ENCODE measurements at regions not wholly inside any gene's neighbourhood (a gene's known extent, or its start where the extent isn't known, plus 50 kb on each side); places are given as distances from the start of the nearest gene placed in this dataset.

DNA sequence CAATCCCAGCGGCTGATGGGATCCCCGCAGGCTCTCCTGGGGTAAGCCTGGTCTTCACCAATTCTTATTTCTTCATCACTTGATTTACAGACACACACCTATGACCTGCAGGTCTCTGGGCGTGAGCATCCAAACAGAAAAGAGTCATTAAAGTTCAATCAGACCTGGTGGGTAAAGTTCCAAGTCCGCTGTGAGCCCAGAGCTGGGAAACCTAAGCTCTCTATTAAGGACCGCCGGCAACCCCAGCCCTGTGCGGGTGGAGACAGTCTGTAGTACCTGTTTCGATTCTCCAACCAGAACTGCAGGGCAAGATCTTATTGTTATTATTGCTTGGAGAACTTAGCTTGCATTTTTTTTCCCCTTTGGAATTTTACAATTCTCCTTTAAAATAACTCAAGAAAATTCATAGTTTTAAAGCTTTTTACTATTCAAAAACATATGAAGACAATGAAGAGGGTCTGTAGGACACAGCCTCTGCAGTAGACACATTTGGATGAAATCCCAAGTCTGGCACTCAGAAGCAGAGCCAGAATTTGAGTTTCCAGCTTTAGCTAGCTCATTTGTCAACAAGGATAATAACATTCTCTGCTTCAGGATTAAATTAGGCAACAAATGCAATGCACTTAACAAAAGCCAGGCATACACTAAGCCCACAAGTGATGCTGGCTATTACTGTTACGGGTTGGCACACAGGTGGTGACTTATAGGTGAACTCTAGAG is 376.4 kb downstream of the INSIG2 start:
- Histone ChIP-seq H3K27me3 (ENCODE audit: control insufficient read depth, insufficient read depth, low read length) (no peaks in the 10 kb centered on the region), H3K4me1 (ENCODE audit: control insufficient read depth, insufficient read depth, low read length) (no peaks in the 10 kb centered on the region), H3K4me3 (ENCODE audit: low read length) (no peak overlapping the region), H3K27ac (ENCODE audit: low read length) (no peak overlapping the region), H3K9me3 (ENCODE audit: control insufficient read depth, insufficient read depth, low read length) (no peaks in the 10 kb centered on the region), H3K36me3 (ENCODE audit: control insufficient read depth, insufficient read depth, low read length) (no peaks in the 10 kb centered on the region)
- no CpG with 5 or more reads among the region's 9 CpGs for WGBS (ENCODE audit: insufficient coverage, insufficient read length)
- no peak for DNase-seq (ENCODE audit: low read depth, low spot score)

DNA sequence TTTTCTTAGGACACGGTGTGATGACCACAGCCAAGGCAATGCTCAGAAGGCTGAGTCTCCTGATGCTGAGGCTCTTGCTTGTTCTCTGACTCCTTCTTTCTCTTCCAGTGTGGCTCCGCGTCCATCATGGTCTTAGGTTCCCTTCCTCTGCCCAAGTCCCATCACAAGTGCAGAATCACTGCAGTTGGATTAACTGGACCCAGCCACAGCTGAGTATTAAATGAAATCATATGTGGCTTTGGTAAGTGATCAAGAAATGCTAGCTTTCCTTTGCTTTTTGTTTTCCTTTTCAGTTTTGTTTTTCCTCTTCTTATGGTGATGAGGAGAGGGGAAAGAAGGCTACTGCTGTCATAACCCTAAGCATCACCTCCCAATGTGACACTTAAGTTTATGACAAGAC is 375.8 kb downstream of the INSIG2 start:
- H3K9me3 ChIP-seq (ENCODE audit: control insufficient read depth, insufficient read depth, low read length): no peaks in the 10 kb centered on the region
- no peak overlapping the region for H3K27ac ChIP-seq (ENCODE audit: low read length)
- H3K27me3 ChIP-seq (ENCODE audit: control insufficient read depth, insufficient read depth, low read length): no peaks in the 10 kb centered on the region
- no CpG with 5 or more reads among the region's 3 CpGs for WGBS (ENCODE audit: insufficient coverage, insufficient read length)
- no peak overlapping the region for H3K4me3 ChIP-seq (ENCODE audit: low read length)
- DNase-seq (ENCODE audit: low read depth, low spot score): no peak
- no peaks in the 10 kb centered on the region for H3K36me3 ChIP-seq (ENCODE audit: control insufficient read depth, insufficient read depth, low read length)
- no peaks in the 10 kb centered on the region for H3K4me1 ChIP-seq (ENCODE audit: control insufficient read depth, insufficient read depth, low read length)

DNA sequence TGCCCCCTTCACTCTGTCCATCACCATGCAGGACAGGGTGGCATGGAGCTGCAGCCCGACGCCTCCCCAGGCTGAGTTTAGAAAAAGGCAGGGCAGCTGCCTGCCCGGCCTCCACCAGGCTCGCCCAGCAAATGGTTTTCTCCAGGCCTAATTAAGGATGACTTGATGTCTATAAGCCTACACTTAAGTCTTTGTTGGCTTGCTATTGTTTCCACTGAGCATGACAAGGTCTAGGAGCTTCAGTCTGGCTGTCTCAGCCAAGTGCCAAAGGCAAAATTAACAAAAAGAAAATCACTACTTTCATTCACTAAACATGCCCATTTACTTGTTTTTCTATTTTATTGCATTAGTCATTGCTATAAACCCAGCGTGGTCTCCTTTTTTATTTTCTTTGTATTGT is 372.2 kb downstream of the INSIG2 start:
- no peak for DNase-seq (ENCODE audit: low read depth, low spot score)
- WGBS (ENCODE audit: insufficient coverage, insufficient read length): no CpG with 5 or more reads among the region's 5 CpGs

DNA sequence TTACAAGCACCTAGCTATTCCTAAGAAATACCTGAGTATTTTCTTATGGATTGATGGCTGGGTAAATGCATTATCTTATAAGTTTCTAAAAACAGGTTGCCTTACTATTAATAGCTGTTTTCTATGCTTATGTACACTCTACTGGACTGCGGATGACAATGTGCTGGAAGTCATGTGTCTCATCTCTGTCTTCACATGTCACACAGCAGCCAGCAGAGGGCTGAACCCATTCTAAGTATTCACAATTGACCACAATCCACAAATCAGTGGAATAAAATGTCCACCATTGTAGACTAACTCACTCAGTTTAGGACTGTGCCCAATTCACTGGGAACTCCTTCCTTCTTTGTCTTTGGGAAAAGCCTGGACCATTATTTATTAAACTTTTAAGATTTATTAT is 371.2 kb downstream of the INSIG2 start:
- H3K27ac ChIP-seq (ENCODE audit: low read length): no peak overlapping the region
- no peaks in the 10 kb centered on the region for H3K36me3 ChIP-seq (ENCODE audit: control insufficient read depth, insufficient read depth, low read length)
- no CpG with 5 or more reads among the region's 1 CpG for WGBS (ENCODE audit: insufficient coverage, insufficient read length)
- no peaks in the 10 kb centered on the region for H3K27me3 ChIP-seq (ENCODE audit: control insufficient read depth, insufficient read depth, low read length)
- no peaks in the 10 kb centered on the region; the same call in 1 of the 2 replicates for H3K4me1 ChIP-seq (ENCODE audit: control insufficient read depth, insufficient read depth, low read length)
- H3K9me3 ChIP-seq (ENCODE audit: control insufficient read depth, insufficient read depth, low read length): no peaks in the 10 kb centered on the region
- no peak for DNase-seq (ENCODE audit: low read depth, low spot score)
- no peak overlapping the region for H3K4me3 ChIP-seq (ENCODE audit: low read length)

More for the DNA sequence above, 372.2 kb downstream of the INSIG2 start:
- H3K27ac ChIP-seq (ENCODE audit: low read length): no peak overlapping the region
- H3K4me3 ChIP-seq (ENCODE audit: low read length): no peak overlapping the region
- H3K27me3 ChIP-seq (ENCODE audit: control insufficient read depth, insufficient read depth, low read length): no peaks in the 10 kb centered on the region
- H3K4me1 ChIP-seq (ENCODE audit: control insufficient read depth, insufficient read depth, low read length): no peaks in the 10 kb centered on the region; the same call in 1 of the 2 replicates
- H3K9me3 ChIP-seq (ENCODE audit: control insufficient read depth, insufficient read depth, low read length): no peaks in the 10 kb centered on the region
- no peaks in the 10 kb centered on the region for H3K36me3 ChIP-seq (ENCODE audit: control insufficient read depth, insufficient read depth, low read length)

- Histone ChIP-seq H3K27ac (ENCODE audit: low read length) (no peak overlapping the region), H3K4me3 (ENCODE audit: low read length) (no peak overlapping the region), H3K4me1 (ENCODE audit: control insufficient read depth, insufficient read depth, low read length) (no peaks in the 10 kb centered on the region; the same call in 1 of the 2 replicates), H3K27me3 (ENCODE audit: control insufficient read depth, insufficient read depth, low read length) (no peaks in the 10 kb centered on the region), H3K9me3 (ENCODE audit: control insufficient read depth, insufficient read depth, low read length) (no peaks in the 10 kb centered on the region), H3K36me3 (ENCODE audit: control insufficient read depth, insufficient read depth, low read length) (no peaks in the 10 kb centered on the region)
- WGBS (ENCODE audit: insufficient coverage, insufficient read length): no CpG with 5 or more reads among the region's 3 CpGs
- DNase-seq (ENCODE audit: low read depth, low spot score): no peak
Observed at GRCh38 chr2:118457951-118458350, 369.7 kb downstream of the INSIG2 start.

- no peak for DNase-seq (ENCODE audit: low read depth, low spot score)
- H3K27ac ChIP-seq (ENCODE audit: low read length): no peak overlapping the region
- no CpG with 5 or more reads among the region's 2 CpGs for WGBS (ENCODE audit: insufficient coverage, insufficient read length)
- no peaks in the 10 kb centered on the region for H3K36me3 ChIP-seq (ENCODE audit: control insufficient read depth, insufficient read depth, low read length)
- no peaks in the 10 kb centered on the region for H3K9me3 ChIP-seq (ENCODE audit: control insufficient read depth, insufficient read depth, low read length)
- no peaks in the 10 kb centered on the region for H3K4me1 ChIP-seq (ENCODE audit: control insufficient read depth, insufficient read depth, low read length)
- no peak overlapping the region for H3K4me3 ChIP-seq (ENCODE audit: low read length)
- H3K27me3 ChIP-seq (ENCODE audit: control insufficient read depth, insufficient read depth, low read length): no peaks in the 10 kb centered on the region
Observed at GRCh38 chr2:118449401-118449800, 361.1 kb downstream of the INSIG2 start.

- H3K4me3 ChIP-seq (ENCODE audit: low read length): no peak overlapping the region
- no peaks in the 10 kb centered on the region for H3K9me3 ChIP-seq (ENCODE audit: control insufficient read depth, insufficient read depth, low read length)
- no peaks in the 10 kb centered on the region for H3K4me1 ChIP-seq (ENCODE audit: control insufficient read depth, insufficient read depth, low read length)
- H3K36me3 ChIP-seq (ENCODE audit: control insufficient read depth, insufficient read depth, low read length): no peaks in the 10 kb centered on the region
- no peaks in the 10 kb centered on the region for H3K27me3 ChIP-seq (ENCODE audit: control insufficient read depth, insufficient read depth, low read length)
- no peak overlapping the region for H3K27ac ChIP-seq (ENCODE audit: low read length)
- no CpG with 5 or more reads among the region's 2 CpGs for WGBS (ENCODE audit: insufficient coverage, insufficient read length)
- DNase-seq (ENCODE audit: low read depth, low spot score): no peak
Observed at GRCh38 chr2:118443596-118443995, 355.3 kb downstream of the INSIG2 start.

DNA sequence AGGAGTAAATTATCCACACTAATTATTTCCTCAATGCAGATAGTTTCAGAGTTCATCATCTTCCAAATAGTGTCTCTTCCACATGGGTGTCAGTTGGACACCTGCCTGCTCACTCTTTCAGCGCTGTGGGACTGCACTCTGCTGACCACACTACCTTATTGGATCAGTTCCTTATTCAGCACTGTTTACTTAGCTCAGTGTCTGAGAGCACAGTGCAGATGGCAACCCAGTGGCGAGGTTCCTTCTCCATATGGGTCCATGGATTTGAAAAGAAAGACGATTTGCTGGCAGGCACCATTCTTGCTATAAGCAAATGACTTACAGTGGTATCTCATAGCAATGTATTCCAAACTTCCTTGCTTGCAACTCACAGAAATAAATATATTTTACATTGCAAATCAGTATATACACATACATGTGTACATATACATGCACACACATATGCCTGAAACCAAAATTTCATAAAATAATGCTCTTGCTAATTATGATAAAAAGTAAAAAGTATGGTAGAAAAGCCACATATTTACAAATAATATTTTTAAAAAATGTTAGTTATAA is 354.8 kb downstream of the INSIG2 start:
- WGBS (ENCODE audit: insufficient coverage, insufficient read length): no CpG with 5 or more reads among the region's 3 CpGs
- no peak for DNase-seq (ENCODE audit: low read depth, low spot score)
- no peak overlapping the region for H3K27ac ChIP-seq (ENCODE audit: low read length)
- H3K4me3 ChIP-seq (ENCODE audit: low read length): no peak overlapping the region
- H3K36me3 ChIP-seq (ENCODE audit: control insufficient read depth, insufficient read depth, low read length): no peaks in the 10 kb centered on the region
- no peaks in the 10 kb centered on the region for H3K9me3 ChIP-seq (ENCODE audit: control insufficient read depth, insufficient read depth, low read length)
- no peaks in the 10 kb centered on the region for H3K27me3 ChIP-seq (ENCODE audit: control insufficient read depth, insufficient read depth, low read length)
- no peaks in the 10 kb centered on the region for H3K4me1 ChIP-seq (ENCODE audit: control insufficient read depth, insufficient read depth, low read length)

DNA sequence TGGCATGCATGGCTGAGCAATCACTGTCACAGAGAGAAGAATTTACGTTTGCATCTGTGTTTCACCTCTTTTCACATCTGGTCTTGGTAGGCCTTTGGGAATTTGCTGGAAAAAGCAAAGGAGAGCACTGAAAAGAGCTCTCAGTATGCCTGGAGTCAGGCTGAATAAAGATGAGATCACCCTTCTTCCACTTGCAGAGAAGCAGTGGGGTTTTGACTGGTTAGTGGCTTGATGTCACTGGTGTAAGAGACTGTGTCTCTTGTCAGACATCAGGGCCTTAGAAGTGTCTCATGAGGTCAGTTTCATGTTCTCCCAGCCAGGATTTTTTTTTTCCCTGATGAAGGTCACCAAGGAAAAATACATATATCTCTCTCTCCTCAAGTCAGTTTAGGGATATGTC is 353.8 kb downstream of the INSIG2 start:
- Histone ChIP-seq H3K36me3 (ENCODE audit: control insufficient read depth, insufficient read depth, low read length) (no peaks in the 10 kb centered on the region), H3K27ac (ENCODE audit: low read length) (no peak overlapping the region), H3K9me3 (ENCODE audit: control insufficient read depth, insufficient read depth, low read length) (no peaks in the 10 kb centered on the region), H3K4me1 (ENCODE audit: control insufficient read depth, insufficient read depth, low read length) (no peaks in the 10 kb centered on the region), H3K4me3 (ENCODE audit: low read length) (no peak overlapping the region), H3K27me3 (ENCODE audit: control insufficient read depth, insufficient read depth, low read length) (no peaks in the 10 kb centered on the region)
- WGBS (ENCODE audit: insufficient coverage, insufficient read length): no CpG with 5 or more reads among the region's 1 CpG
- no peak for DNase-seq (ENCODE audit: low read depth, low spot score)

GRCh38 chr2:118440404-118441098 is 352.3 kb downstream of the INSIG2 start:
- H3K27me3 ChIP-seq (ENCODE audit: control insufficient read depth, insufficient read depth, low read length): no peaks in the 10 kb centered on the region
- H3K4me1 ChIP-seq (ENCODE audit: control insufficient read depth, insufficient read depth, low read length): no peaks in the 10 kb centered on the region
- H3K36me3 ChIP-seq (ENCODE audit: control insufficient read depth, insufficient read depth, low read length): no peaks in the 10 kb centered on the region
- H3K4me3 ChIP-seq (ENCODE audit: low read length): no peak overlapping the region
- no peak for DNase-seq (ENCODE audit: low read depth, low spot score)
- WGBS (ENCODE audit: insufficient coverage, insufficient read length): no CpG with 5 or more reads among the region's 5 CpGs
- no peak overlapping the region for H3K27ac ChIP-seq (ENCODE audit: low read length)
- H3K9me3 ChIP-seq (ENCODE audit: control insufficient read depth, insufficient read depth, low read length): no peaks in the 10 kb centered on the region
